ENCODE measurements at regions not wholly inside any gene's neighbourhood (a gene's known extent, or its start where the extent isn't known, plus 50 kb on each side); places are given as distances from the start of the nearest gene placed in this dataset.
"Not testable (repeated sequence)": the region's sequence is repeated elsewhere in the genome, so short reads cannot be mapped to it uniquely, and the experiment has no call there.

DNA sequence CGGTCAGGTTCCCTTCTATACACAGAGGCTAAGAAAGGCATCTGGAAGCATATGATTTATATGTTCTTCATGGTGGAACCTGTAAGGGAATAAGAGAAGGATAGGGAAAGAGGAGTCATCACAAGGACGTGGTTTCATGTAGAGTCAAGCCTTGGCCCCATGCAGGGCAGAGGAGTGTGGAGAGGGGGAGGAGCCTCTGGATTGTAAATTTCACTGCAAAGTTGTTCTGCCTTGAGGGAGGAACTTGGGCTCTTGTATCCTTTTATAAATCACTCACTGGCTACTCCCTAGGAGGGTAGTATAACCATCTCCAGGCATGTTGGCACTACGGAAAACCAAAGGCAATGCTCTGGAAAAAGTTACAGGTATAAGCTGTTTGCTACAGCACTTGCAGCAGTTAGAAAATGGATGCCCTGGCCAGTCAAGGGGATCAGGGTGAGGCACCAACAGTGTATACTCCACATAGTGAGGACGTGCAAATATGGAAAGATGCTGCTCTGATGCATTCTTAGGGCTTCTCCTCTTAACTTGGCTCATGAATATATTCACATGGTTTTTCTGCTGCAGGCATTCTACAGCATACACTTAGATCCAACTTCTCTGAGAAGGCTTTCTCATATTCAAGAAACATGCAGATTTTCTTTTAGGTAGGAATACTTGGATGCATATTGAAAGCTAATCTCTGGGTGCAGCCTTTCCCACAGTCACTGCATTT is 60.3 kb upstream of the ZNF81 start:
- DNase-seq (ENCODE audit: low read depth), result no peak
- H3K4me3 ChIP-seq (ENCODE audit: low read depth, low read length), result no peak overlapping the region
- TF ChIP-seq, protein P1, sequence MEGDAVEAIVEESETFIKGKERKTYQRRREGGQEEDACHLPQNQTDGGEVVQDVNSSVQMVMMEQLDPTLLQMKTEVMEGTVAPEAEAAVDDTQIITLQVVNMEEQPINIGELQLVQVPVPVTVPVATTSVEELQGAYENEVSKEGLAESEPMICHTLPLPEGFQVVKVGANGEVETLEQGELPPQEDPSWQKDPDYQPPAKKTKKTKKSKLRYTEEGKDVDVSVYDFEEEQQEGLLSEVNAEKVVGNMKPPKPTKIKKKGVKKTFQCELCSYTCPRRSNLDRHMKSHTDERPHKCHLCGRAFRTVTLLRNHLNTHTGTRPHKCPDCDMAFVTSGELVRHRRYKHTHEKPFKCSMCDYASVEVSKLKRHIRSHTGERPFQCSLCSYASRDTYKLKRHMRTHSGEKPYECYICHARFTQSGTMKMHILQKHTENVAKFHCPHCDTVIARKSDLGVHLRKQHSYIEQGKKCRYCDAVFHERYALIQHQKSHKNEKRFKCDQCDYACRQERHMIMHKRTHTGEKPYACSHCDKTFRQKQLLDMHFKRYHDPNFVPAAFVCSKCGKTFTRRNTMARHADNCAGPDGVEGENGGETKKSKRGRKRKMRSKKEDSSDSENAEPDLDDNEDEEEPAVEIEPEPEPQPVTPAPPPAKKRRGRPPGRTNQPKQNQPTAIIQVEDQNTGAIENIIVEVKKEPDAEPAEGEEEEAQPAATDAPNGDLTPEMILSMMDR (IDR thresholded peaks at IDR 0.05; ENCODE audit: low read depth, low read length, missing control alignments), result no peak

DNA sequence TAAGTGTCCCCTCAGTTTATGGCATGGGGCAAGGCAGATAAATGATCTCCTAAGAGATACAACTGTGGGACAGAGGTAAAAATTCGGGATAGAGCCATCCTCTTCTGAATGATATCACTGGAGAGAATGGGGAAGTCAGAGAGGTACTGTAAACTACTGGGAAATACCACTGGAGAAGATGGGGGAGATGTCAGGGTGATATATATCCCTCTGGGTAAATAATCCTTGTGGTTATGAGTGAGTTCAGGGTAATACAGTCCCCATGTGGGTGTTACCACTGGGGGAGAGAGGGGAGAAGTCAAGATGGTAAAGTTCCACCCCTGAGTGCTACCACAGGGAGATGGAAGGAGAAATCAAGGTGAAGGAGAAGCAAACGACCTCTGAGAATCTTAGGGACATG is 63.9 kb upstream of the ZNF81 start:
- no peak for DNase-seq (ENCODE audit: low read depth)
- H3K4me3 ChIP-seq (ENCODE audit: low read depth, low read length), result no peak overlapping the region
- TF ChIP-seq, protein P1 (IDR thresholded peaks at IDR 0.05; ENCODE audit: low read depth, low read length, missing control alignments), result no peak

GRCh38 chrX:47771473-47771872 is 65.2 kb upstream of the ZNF81 start:
- TF ChIP-seq, protein P1 (IDR thresholded peaks at IDR 0.05; ENCODE audit: low read depth, low read length, missing control alignments), result no peak
- no peak overlapping the region for H3K4me3 ChIP-seq (ENCODE audit: low read depth, low read length)

DNA sequence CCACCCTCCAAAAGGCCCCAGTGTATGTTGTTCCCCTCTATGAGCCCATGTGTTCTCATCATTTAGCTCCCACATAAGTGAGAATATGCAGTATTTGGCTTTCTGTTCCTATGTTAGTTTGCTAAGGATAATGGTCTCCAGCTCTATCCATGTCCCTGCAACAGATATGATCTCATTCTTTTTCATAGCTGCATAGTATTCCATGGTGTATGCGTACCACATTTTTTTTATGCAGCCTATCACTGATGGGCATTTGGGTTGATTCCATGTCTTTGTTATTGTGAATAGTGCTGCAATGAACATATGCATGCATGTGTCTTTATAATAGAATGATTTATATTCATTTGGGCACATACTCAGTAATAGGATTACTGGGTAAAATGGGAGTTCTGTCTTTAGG is 73.9 kb upstream of the ZNF81 start:
- not testable (repeated sequence) for DNase-seq (ENCODE audit: low read depth)

More at GRCh38 chrX:47771473-47771872, 65.2 kb upstream of the ZNF81 start:
- DNase-seq (ENCODE audit: low read depth), result no peak

GRCh38 chrX:47752685-47753084 is 84.0 kb upstream of the ZNF81 start:
- no peak overlapping the region for H3K4me3 ChIP-seq (ENCODE audit: low read depth, low read length)
- TF ChIP-seq, protein P1 (IDR thresholded peaks at IDR 0.05; ENCODE audit: low read depth, low read length, missing control alignments), result no peak
- no peak for DNase-seq (ENCODE audit: low read depth)

More for the DNA sequence above, 73.9 kb upstream of the ZNF81 start:
- not testable (repeated sequence) for H3K4me3 ChIP-seq (ENCODE audit: low read depth, low read length)

DNA sequence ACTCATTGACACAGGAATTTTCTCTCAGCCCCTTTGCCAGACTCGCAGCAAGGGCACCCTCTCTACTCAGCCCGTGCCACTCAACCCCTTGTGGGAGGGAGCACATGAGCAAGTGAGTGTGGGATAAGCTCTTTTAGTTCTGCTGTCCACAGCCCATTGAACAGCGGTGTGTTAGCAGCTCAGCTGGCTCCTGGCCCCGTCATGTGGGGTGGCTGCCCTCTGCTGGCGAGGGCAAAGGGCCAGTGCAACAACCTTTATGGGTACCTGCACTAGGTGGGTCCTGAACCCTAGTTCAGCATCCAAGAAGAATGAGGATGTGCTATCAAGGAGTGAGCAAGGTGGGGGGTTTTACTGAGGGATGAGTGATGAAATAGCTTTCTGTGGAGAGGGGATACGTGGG is 85.0 kb upstream of the ZNF81 start:
- TF ChIP-seq, protein P1 (IDR thresholded peaks at IDR 0.05; ENCODE audit: low read depth, low read length, missing control alignments), result peak; percentile 44
- DNase-seq (ENCODE audit: low read depth), result no peak
- H3K4me3 ChIP-seq (ENCODE audit: low read depth, low read length), result no peak overlapping the region

DNA sequence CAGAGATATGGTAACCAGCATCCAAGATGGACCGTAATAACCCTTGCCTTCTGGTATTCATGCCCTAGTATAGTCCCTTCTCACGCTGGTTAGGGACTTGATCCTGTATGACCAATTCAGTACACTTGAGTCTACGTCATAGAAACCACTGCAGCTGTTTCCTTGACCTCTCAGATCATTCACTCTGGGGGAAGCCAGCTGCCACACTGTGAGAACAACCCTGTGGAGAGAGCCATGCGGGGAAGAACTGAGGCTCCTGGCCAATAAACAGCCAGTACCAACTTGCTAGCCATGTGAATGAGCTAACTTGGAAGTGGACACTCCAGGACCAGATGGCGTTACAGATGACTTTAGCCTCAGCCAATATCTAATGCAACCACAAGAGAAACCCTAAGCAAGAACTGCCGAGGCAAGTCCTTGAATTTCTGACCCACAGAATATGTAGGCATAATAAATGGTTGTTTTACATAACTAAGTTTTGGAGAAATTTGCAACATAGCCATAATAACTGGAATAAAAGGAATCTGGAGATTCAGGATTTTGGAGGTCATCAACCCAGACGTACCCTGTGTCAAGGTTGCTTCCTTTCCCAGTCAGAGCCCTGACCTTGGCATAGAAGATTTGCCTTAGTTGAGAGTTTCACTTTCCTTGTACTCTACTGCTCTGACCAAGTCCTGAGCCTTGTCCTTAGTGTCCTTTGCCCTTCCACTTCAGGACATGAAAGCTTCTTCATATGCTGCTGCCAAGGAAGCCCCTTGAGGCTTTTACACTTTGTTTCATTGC is 87.3 kb upstream of the ZNF81 start:
- no peak overlapping the region for H3K4me3 ChIP-seq (ENCODE audit: low read depth, low read length)
- DNase-seq (ENCODE audit: low read depth), result no peak
- TF ChIP-seq, protein P1 (IDR thresholded peaks at IDR 0.05; ENCODE audit: low read depth, low read length, missing control alignments), result no peak
